ENCODE measurements at regions not wholly inside any gene's neighbourhood (a gene's known extent, or its start where the extent isn't known, plus 50 kb on each side); places are given as distances from the start of the nearest gene placed in this dataset.

- TF ChIP-seq POLR2A (IDR thresholded peaks at IDR 0.05) (no peak), CTCF (IDR thresholded peaks at IDR 0.05) (no peak), POLR2AphosphoS5 (IDR thresholded peaks at IDR 0.05) (no peak), EP300 (IDR thresholded peaks at IDR 0.05; ENCODE audit: low read depth) (no peak)
Measured at GRCh38 chr4:11263208-11263607, 165.5 kb downstream of the HS3ST1 start.
